Inflammatory macrophage treated with lipopolysaccharide for 1 hour (primary cell): ENCODE measurements at regions not wholly inside any gene's neighbourhood (a gene's known extent, or its start where the extent isn't known, plus 50 kb on each side); places are given as distances from the start of the nearest gene placed in this dataset.
A peak's percentile ranks its signal among the peaks of the same experiment; 100 is the strongest.

ENCODE experiments used
- DNase-seq, 2 donors: peaks; one replicate each; pipeline ENCODE4 v3.0.0-alpha.2; 2020 to 2022

GRCh38 chr2:160634436-160634835 is 140.8 kb upstream of the RBMS1 start:
- DNase-seq = no peak

GRCh38 chr2:160635488-160635887 is 141.9 kb upstream of the RBMS1 start:
- DNase-seq = peak in 1 of 2 donors; percentile 60

GRCh38 chr2:160639472-160639871 is 145.9 kb upstream of the RBMS1 start:
- DNase-seq = no peak

- DNase-seq = no peak
Observed at GRCh38 chr2:160646684-160647444, 153.3 kb upstream of the RBMS1 start.

- DNase-seq = no peak
Observed at GRCh38 chr2:160647967-160648685, 154.5 kb upstream of the RBMS1 start.

- no peak for DNase-seq
Observed at GRCh38 chr2:160649698-160650097, 156.1 kb upstream of the RBMS1 start.

- peak; percentile 83 to 89 for DNase-seq
Observed at GRCh38 chr2:160650196-160651118, 156.8 kb upstream of the RBMS1 start.

GRCh38 chr2:160651416-160652200 is 158.0 kb upstream of the RBMS1 start:
- peak; percentile 65 to 79 for DNase-seq

- DNase-seq = peak; percentile 63 to 64
Observed at GRCh38 chr2:160652236-160652635, 158.6 kb upstream of the RBMS1 start.

- DNase-seq = no peak
Observed at GRCh38 chr2:160657196-160657595, 163.6 kb upstream of the RBMS1 start.

GRCh38 chr2:160658851-160659250 is 165.2 kb upstream of the RBMS1 start:
- DNase-seq = no peak

GRCh38 chr2:160660741-160661140 is 167.1 kb upstream of the RBMS1 start:
- DNase-seq = peak; percentile 38 to 45

- no peak for DNase-seq
Observed at GRCh38 chr2:160664603-160665140, 171.1 kb upstream of the RBMS1 start.

GRCh38 chr2:160666154-160667060 is 172.8 kb upstream of the RBMS1 start:
- peak; percentile 60 to 75 for DNase-seq

GRCh38 chr2:160667811-160668210 is 174.2 kb upstream of the RBMS1 start:
- DNase-seq = no peak

GRCh38 chr2:160670618-160671017 is 177.0 kb upstream of the RBMS1 start:
- no peak for DNase-seq

- DNase-seq = no peak
Observed at GRCh38 chr2:160672211-160672610, 178.6 kb upstream of the RBMS1 start.

GRCh38 chr2:160674146-160674750 is 180.6 kb upstream of the RBMS1 start:
- peak; percentile 46 to 60 for DNase-seq

GRCh38 chr2:160679686-160680085 is 186.1 kb upstream of the RBMS1 start:
- no peak for DNase-seq

GRCh38 chr2:160680294-160680693 is 186.7 kb upstream of the RBMS1 start:
- DNase-seq = no peak

- DNase-seq = no peak
Observed at GRCh38 chr2:160680974-160681373, 187.4 kb upstream of the RBMS1 start.
